GM19395 (cell line): ENCODE measurements at regions not wholly inside any gene's neighbourhood (a gene's known extent, or its start where the extent isn't known, plus 50 kb on each side); places are given as distances from the start of the nearest gene placed in this dataset.

Source experiments
- ATAC-seq: cut with Tn5 transposase; IDR thresholded peaks from one replicate; pipeline ENCODE4 v1.9.1; 2021; ENCODE audit warnings: mild to moderate bottlenecking, moderate library complexity; ENCODE audit not compliant: unreplicated experiment

GRCh38 chr6:20023549-20024315 is 186.6 kb downstream of the ID4 start:
- peak; percentile 87 for ATAC-seq

GRCh38 chr6:20024316-20024673 is 187.1 kb downstream of the ID4 start:
- peak; percentile 13 for ATAC-seq

GRCh38 chr6:20024978-20025377 is 187.3 kb downstream of the MBOAT1 start:
- no peak for ATAC-seq

GRCh38 chr6:20025681-20026080 is 186.6 kb downstream of the MBOAT1 start:
- ATAC-seq: no peak

- no peak for ATAC-seq
Measured at GRCh38 chr6:20028143-20028542, 184.1 kb downstream of the MBOAT1 start.

GRCh38 chr6:20028562-20028961 is 183.7 kb downstream of the MBOAT1 start:
- ATAC-seq: no peak

- no peak for ATAC-seq
Measured at GRCh38 chr6:20029979-20030378, 182.3 kb downstream of the MBOAT1 start.

GRCh38 chr6:20031342-20031741 is 180.9 kb downstream of the MBOAT1 start:
- no peak for ATAC-seq

GRCh38 chr6:20033697-20034407 is 178.4 kb downstream of the MBOAT1 start:
- ATAC-seq: no peak

GRCh38 chr6:20034408-20034769 is 177.9 kb downstream of the MBOAT1 start:
- ATAC-seq: no peak

- ATAC-seq: no peak
Measured at GRCh38 chr6:20036141-20036677, 176.1 kb downstream of the MBOAT1 start.

- no peak for ATAC-seq
Measured at GRCh38 chr6:20038410-20039204, 173.7 kb downstream of the MBOAT1 start.

GRCh38 chr6:20044883-20045282 is 167.4 kb downstream of the MBOAT1 start:
- ATAC-seq: no peak
